CD1c-positive myeloid dendritic cell (primary cell): ENCODE measurements at regions not wholly inside any gene's neighbourhood (a gene's known extent, or its start where the extent isn't known, plus 50 kb on each side); places are given as distances from the start of the nearest gene placed in this dataset.

Source experiments
- DNase-seq: peaks from one replicate; pipeline ENCODE4 v3.0.0-alpha.2; 2016; ENCODE audit errors: extremely low spot score

DNA sequence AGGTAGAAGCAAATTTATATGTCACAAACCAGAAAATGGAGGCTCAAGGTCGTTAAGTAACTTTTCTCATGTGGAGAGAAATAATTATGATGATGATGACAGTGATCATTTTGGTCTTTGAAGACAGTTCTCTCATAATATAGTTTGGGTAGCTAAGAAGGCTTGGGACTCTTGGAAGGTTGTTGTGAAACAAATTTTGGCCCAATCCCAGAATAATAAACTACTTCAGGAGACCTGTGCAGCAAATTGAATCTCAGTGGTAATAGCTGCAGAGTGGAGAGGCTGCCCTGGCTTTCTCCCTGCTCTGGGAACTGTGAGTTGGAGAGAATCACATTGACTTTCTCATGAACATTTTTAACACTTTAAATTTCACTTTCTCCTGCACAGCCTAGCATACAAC is 217.2 kb upstream of the BOD1L1 start:
- DNase-seq = no peak

DNA sequence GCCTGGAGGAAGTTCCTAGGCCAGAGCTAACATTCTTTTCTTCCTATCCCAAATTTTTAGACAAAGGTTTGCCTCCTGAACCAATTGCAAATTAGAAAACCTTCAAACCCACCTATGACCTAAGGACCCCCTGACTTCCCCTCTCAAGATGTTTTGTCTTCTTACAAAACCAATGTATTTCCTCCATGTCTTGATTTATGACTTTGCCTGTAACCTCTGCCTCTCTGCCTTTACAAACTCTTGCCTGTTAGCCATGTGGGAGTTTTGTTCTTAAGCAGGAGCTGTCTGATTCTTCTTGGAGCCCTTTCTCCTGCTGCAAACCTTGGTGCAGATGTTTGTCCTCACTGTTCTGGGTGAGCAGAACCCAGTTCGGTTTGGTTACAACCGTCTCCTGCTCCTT is 222.3 kb upstream of the BOD1L1 start:
- DNase-seq = no peak

- no peak for DNase-seq
Measured at GRCh38 chr4:13851085-13851940, 223.8 kb upstream of the BOD1L1 start.

- no peak for DNase-seq
Measured at GRCh38 chr4:13852411-13852810, 224.9 kb upstream of the BOD1L1 start.

GRCh38 chr4:13856387-13856786 is 228.9 kb upstream of the BOD1L1 start:
- no peak for DNase-seq

DNA sequence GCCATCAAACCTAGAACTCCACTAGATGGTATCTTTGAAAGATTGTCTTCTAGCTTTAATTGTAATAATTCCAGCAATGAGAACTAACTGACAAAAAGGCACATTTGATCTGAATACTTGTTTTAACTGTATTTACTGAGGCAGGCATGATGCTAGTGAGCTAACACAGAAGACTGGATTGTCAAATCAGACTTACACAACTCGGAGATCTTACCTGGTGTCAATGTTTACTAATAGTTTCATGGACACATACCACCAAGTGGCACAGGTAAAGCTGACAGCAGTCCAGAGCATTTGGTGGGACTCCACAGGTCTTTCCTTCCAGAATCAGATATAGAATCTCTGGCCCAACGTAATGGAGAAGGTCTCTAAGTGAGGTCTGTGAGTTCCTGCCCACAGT is 229.9 kb upstream of the BOD1L1 start:
- DNase-seq = no peak

- DNase-seq = no peak
Measured at GRCh38 chr4:13857800-13858199, 230.3 kb upstream of the BOD1L1 start.

- no peak for DNase-seq
Measured at GRCh38 chr4:13859423-13859822, 231.9 kb upstream of the BOD1L1 start.

DNA sequence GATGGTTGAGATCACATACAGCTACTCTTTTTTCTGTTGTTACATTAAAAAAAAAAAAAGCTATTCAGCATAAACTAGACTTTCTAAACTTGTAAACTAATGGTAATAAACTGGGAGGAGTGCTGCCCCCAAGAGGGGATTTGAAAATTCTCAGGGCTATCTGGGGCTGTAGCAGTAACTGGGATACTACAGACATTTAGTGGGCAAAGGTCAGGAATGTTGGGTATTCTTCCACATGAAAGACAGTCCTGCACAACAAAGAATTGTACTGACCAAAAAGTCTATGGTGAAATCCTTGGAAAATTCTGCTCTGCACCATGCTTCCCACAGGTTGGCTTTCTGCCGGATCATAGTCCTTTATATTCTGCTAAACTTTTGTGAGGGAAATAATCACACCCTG is 232.6 kb upstream of the BOD1L1 start:
- no peak for DNase-seq

DNA sequence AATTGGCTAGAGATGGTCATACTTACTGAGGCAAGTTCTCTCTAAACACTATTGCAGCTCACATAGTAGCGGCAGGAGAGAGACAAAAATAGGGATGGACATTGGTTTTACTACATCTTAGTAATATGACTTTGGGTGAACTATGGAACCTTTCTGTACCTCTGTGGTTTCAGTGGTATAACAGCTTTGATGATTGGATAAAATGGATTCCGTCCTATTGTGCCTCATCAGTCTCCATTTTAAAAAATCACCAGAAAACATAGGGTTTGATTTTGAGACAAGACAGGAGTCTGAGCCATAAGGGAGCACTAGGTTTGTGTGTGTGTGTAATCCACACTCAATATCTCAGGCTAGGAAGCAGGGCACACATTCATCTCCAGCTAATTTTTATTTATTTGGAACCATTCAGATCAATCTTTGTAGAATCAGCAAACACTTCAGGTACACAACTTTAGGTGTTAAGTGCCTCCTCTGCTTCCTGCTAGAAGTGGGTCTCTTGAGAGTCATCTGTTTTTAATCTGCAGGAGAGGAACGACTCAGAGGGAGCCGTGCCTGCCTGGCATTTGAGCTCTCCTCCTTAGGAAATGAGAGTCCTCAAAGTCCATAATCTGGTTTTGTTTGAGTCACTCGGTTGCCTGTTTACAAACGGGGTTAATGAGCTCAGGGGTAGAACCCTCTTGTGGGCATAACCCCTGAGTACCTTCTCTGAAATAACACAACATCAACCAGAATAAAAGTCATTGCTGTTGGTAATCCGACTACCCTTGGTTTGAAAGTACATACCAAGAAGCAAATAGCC is 238.5 kb upstream of the BOD1L1 start:
- DNase-seq = no peak

GRCh38 chr4:13866881-13867280 is 239.4 kb upstream of the BOD1L1 start:
- DNase-seq = no peak

DNA sequence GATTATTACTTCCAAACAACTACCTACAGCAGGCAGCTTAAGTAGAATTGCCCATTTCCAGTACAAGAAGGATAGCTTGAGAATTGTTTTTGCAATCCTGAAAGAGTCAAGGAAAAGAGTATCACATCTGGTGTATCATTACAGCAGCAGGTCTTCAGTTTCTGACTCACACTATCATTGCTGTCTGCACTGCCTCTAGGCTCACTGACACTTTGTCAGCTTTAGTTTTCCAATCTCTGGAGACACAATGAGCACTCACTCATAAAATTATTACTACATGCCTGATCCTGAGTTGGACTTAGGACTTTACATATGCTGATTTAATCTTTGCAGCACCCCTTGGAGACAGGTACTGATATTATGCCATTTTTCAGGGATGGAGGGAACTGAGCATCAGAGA is 244.6 kb upstream of the BOD1L1 start:
- no peak for DNase-seq

DNA sequence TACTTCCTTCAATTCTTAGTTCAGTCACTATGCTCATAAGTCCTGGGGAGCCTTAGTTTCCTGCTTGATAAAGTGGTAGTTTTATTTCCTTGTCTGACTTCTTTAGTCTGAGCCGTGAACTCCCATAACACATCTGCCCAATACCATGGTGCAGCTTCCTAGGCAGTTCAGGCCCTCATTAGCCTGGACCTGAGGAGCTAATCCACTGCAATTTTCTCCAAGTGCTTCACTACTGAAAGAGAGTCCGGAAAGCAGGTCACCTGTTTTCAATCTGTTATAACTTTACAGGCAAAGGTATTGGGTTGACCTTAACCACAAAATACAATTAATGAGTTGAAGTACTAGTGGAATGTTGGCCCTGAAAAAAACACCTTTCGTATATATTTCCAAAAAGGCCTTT is 245.4 kb upstream of the BOD1L1 start:
- no peak for DNase-seq

DNA sequence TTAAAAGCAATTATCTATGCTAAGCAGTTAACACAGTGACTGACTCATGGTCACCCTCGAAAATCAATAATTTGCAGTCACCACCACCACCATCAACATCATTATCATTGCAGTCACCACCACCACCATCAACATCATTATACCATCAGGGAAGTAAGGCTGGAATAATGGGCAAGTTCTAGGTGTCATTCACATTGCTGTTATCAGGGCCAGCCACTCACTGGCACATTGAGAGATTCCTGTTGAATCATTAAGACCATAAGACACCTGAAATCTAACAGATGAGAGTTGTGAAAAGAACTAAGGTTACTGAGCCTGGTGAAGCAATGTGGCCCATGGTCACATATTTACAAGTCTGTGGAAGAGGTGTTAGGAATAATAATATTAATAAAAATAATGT is 247.7 kb upstream of the BOD1L1 start:
- no peak for DNase-seq

DNA sequence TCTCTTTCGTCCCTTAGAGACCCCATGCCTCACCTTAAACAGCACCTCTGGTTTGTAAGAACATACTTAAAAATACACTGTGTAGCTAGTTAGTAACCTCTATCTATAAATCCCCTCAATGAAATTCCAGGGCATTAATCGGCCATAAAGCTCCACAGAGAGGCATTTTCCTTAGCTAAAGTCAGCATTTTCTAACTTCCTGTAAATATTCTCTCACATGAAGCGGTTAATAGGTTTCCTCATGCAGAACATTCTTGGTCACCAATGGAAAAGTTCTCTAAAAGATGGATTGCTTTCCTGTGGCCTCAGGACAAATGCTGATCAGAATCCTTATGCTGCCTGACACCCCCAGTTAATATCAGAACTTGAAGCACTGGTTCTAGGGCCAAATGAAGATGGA is 248.6 kb upstream of the BOD1L1 start:
- no peak for DNase-seq

DNA sequence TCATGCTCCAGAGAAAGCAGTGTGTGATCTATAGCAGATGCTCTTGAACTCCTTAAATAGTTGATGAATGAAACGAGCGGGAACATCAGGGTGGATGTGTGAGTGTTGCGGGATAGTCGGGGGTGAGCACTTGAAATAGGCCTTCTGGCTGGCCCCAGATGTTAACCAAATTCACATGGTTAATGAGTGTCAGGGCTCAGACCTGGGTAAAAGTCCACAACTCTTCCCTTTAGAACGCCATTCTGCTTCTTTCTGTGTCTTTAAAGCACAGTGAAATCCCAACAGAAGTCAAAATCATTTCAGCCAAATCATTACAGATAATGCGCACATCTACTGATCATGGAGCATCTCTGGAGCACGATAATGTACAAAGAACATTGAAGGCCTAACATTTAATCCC is 249.4 kb upstream of the BOD1L1 start:
- DNase-seq = no peak

DNA sequence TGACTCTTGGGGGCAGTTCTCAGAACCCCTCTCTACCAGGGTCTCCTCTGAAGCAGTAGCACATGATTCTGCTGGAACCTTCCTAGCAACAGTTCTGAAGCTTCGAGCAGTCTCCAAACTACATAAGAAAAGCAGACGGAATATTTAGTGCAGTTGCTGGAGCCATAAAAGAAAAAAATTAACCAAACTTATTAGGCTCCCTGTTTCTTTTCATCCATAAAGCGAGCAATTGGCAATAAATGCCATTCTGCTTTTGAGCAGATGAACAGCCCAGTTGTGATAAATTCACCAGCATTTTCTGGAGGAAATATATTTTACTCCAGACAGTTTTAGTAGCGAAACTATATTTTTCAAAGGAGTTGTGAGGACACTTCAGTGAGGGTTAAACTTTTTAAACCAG is 250.1 kb upstream of the BOD1L1 start:
- DNase-seq = no peak

DNA sequence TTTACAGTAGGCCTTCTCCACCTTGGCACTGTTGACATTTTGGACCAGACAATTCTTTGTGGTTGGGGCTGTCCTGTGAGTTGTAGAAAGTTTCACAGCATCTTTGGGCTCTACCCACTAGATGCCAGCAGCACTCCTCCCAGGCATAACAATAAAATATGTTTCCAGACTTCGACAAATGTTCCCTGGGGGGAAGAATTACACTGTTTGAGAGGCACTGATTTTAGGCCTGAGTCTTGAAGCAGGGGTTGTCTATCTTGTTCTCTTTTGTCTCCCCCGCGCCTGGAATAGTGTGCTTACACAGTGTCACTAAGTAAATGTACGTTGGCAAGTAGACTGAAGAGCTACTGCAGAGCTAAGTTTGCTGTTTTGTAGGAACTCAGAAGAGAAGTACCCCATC is 254.4 kb upstream of the BOD1L1 start:
- no peak for DNase-seq

GRCh38 chr4:13887010-13887409 is 259.5 kb upstream of the BOD1L1 start:
- DNase-seq = no peak

DNA sequence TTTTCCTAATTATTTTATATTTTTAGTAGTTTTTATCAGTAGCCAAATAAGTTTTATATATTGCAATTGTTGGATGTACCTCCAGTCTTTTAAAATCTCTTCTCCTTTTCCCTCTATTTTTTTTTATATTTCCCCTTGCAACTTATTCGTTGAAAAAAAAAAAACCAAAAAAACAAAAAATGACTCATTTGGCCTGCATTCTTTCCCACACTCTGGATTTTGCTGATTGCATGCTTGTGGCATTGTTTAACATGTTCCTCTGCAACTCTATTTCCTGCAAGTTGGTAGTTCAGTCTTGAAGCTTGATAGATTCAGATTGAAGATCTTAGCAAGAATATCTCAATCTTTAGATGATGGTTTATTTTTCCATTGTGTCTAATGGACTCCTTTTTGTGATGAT is 260.6 kb upstream of the BOD1L1 start:
- no peak for DNase-seq

DNA sequence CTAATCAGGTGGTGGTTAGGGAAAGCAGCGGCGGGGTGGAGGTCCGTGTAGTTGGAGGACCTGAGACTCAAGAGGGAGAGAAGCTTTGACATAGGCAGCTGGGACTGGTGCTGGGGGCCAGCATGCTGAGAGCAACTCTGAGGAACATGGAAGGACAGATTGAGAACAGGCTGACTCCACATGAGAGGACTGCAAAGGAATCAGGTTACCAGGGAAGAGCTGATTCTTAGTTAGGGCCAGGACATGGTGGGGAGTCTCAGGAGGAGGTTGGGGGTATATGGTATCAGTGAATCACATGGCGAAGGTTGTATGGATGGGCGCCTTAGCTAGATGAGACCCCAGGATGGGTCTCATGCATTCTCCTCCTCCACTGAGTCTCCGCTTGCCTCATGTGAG is 264.0 kb upstream of the BOD1L1 start:
- no peak for DNase-seq

DNA sequence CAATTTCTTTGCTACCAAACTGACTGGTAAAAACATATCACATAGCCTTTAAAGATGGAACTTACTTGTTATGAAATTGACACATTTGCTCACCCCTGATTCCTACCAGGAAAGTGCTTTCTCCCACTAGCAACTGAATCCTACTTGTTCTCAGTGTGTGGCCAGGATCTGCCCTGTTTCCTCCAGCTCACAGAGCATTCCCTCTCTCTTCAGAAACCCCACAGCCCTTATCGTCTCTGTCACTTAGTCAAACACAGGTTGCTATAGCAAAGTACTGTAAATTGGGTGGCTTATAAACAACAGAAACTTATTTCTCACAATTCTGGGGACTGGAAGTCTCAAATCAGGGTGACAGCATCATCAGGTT is 265.2 kb upstream of the BOD1L1 start:
- DNase-seq = no peak

- no peak for DNase-seq
Measured at GRCh38 chr4:13893211-13893610, 265.7 kb upstream of the BOD1L1 start.
